GM10248 (cell line): ENCODE measurements at regions not wholly inside any gene's neighbourhood (a gene's known extent, or its start where the extent isn't known, plus 50 kb on each side); places are given as distances from the start of the nearest gene placed in this dataset.

Source experiments
- CTCF ChIA-PET: fragments of 300-600 bp; sonication (Branson Sonifier 250); formaldehyde crosslinking; extraction: SDS; loops from one replicate; lab custom pipeline; 2021; ENCODE audit warnings: antibody characterized with exemption; lab: Yijun Ruan, JAX
- POLR2A ChIA-PET: fragments of 350-650 bp; sonication (Branson Sonifier 250); formaldehyde crosslinking; extraction: SDS; loops from one replicate; lab custom pipeline; 2020; ENCODE audit warnings: antibody characterized with exemption; lab: Yijun Ruan, JAX
- DNase-seq: peaks from one replicate; pipeline ENCODE4 v3.0.0; 2012; ENCODE audit errors: extremely low spot score
- CTCF ChIP-seq: IDR thresholded peaks from 2 replicates; pipeline ENCODE4 v1.5.1; 2012; ENCODE audit warnings: mild to moderate bottlenecking, low read depth; ENCODE audit errors: extremely low read depth, missing control alignments, control extremely low read depth

- ChIA-PET POLR2A (no interaction called here), CTCF (no interaction called here)
- TF ChIP-seq CTCF, result no peak
- no peak for DNase-seq
These were observed 67.8 kb downstream of the EFNB1 start for GRCh38 chrX:68896581-68896980.

- no peak for TF ChIP-seq CTCF
- no peak for DNase-seq
- ChIA-PET CTCF (no interaction called here), POLR2A (no interaction called here)
These were observed 67.0 kb downstream of the EFNB1 start for GRCh38 chrX:68895778-68896177.

GRCh38 chrX:68895341-68895755 lies 66.5 kb downstream of the EFNB1 start:
- POLR2A ChIA-PET, result no interaction called here
- TF ChIP-seq CTCF, result no peak
- no peak for DNase-seq
- CTCF ChIA-PET, result no interaction called here

- TF ChIP-seq CTCF, result no peak
- ChIA-PET POLR2A (no interaction called here), CTCF (no interaction called here)
- no peak for DNase-seq
These were observed 65.9 kb downstream of the EFNB1 start for GRCh38 chrX:68894513-68895340.

- no peak for DNase-seq
- ChIA-PET POLR2A (no interaction called here), CTCF (no interaction called here)
- TF ChIP-seq CTCF, result no peak
These were observed 65.3 kb downstream of the EFNB1 start for GRCh38 chrX:68894142-68894512.

- ChIA-PET CTCF (no interaction called here), POLR2A (no interaction called here)
- no peak for TF ChIP-seq CTCF
- no peak for DNase-seq
These were observed 63.8 kb downstream of the EFNB1 start for GRCh38 chrX:68892651-68893050.

GRCh38 chrX:68892134-68892533 lies 63.3 kb downstream of the EFNB1 start:
- ChIA-PET CTCF (no interaction called here), POLR2A (no interaction called here)
- no peak for DNase-seq
- TF ChIP-seq CTCF, result no peak
